ENCODE measurements at regions not wholly inside any gene's neighbourhood (a gene's known extent, or its start where the extent isn't known, plus 50 kb on each side); places are given as distances from the start of the nearest gene placed in this dataset.

DNA sequence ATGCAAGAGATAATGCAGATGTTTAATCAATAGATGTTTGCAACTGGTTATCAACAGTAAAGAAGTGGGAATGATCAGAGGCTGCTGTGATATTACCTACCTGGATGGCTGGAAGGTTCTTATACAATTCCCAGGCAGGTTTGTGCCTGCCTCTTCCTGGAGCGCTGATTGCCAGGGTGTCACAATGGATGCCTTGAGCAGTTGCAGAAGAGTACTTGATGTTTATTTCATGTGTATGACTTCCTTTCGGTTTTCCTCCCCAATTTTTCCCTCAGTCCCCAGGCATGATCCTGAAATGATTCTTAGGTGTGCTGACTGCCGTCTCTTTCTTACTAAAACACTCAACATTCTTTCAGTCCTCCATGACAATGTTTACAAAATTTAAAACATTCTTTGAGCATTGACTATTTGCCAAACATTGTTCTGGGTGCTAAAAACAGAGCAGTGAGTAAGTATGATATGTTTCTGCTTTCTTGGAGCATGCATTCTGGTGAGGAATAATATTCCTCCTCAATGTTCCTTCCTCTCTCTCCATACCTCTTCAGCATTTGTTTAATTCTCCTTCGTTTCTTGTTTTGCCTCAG lies 416.6 kb upstream of the TRIB2 start:
- DNase-seq = no peak

DNA sequence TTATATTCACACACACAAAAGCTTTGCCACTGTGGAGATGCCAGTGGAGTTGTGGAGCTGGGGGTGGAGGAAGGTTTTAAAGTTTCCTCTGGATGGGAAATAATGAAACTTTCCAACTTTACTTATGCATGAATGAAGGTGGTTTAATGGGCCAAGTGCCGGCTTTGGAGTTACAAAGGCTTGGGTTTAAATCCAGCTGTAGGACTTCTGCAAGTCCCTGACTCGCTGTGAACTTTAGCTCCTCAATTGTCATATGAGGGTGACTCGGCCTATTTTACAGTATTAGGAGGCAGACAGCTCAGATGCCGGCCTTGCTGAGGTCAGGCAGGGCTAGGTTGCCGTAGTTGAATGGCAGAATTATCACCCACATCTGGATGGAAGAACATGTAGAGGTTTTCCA lies 415.8 kb upstream of the TRIB2 start:
- no peak for DNase-seq

- DNase-seq = no peak
These were observed 414.6 kb upstream of the TRIB2 start for GRCh38 chr2:12302140-12302539.

GRCh38 chr2:12302691-12303090 lies 414.0 kb upstream of the TRIB2 start:
- DNase-seq = no peak

- no peak for DNase-seq
These were observed 413.3 kb upstream of the TRIB2 start for GRCh38 chr2:12303181-12304030.

DNA sequence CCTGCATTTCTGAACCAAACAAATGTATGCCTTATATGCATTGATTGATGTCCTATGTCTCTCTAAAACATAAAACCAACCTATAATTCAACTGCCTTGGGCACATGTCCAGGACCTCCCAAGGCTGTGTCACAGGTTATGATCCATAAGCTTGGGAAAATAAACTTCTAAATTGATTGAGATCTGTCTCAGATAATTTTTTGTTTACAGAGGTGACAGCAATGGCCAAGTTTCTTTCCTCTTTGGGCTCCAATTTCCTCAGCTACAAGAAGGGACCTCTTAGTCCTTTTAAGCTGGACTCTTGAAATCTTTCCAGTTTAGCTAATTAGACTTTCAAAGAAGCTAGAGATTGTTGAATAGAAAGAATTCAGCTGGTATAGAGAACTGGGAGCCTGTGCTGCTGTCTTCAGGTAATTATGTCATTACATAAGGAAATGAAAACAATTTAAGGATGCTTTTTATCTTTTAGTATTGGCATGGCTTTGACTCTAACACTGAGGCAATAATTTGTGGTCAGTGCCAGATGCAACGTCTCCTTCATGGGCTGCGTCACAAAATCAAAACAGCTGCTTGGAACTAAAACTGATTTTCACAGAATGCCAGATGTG lies 412.1 kb upstream of the TRIB2 start:
- DNase-seq = no peak

DNA sequence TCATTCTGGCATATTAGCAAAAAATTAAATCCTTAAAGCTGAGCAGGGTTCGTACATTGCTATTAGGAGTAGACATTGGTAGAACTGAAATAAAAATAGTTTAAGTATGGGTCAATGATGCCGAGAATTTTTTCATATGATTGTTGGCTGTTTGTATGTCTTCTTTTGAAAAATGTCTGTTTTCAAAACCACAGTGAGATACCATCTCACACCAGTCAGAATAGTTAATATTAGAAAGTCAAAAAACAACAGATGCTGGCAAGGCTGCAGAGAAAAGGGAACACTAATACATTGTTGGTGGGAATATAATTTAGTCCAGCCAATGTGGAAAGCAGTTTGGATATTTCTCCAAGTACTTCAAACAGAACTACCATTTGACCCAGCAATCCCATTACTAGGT lies 410.8 kb upstream of the TRIB2 start:
- no peak for DNase-seq

GRCh38 chr2:12310399-12310798 lies 406.3 kb upstream of the TRIB2 start:
- DNase-seq = no peak

GRCh38 chr2:12313445-12314126 lies 403.1 kb upstream of the TRIB2 start:
- DNase-seq = no peak

DNA sequence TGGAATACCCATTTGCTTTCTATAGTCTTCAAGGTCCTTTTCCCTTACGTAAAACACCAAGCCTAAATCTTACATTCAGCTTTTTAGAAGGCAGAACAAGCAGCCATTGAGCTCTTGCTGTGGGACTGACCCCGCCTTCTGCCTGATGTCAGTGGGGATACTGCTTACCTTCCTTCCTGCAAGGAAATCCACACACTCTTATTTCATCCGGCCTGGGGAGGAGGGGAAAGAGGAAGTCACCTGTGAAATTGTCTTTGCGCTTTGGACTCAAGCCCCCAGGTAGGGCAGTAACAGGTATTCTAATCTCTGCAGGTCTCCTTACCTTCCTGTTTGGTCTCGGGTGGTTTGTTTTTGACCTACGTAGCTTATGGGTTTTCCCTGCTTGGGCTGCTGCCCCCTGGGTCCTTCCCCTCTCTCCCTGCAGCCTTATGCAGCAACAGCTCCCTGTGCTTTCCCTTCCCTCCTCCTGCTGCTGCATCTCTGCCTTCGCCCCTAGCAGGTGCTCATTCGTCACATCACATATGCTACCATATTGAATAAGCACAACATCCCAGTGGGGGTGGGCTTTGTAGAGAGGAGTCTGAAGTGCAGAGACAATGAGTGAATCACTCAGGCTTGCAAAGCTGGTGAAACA lies 402.5 kb upstream of the TRIB2 start:
- no peak for DNase-seq

DNA sequence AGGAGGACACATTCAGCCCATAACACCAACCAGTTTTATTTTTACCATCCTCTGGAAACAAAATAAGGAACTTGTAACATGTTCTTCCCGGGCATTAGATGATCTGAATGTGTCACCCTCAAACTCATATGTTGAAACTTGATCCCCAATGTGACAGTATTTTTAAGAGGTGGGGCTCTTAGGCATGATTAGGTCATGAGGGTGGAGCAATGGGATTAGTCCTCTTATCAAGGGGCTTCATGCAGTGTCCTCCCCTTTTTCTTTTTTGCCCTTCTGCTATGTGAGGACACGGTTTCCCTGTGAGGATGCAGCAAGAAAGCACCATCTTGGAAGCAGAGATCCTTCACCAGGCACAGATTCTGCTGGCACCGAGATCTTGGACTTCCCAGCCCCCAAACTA lies 401.5 kb upstream of the TRIB2 start:
- DNase-seq = no peak

GRCh38 chr2:12316476-12316875 lies 400.3 kb upstream of the TRIB2 start:
- no peak for DNase-seq

DNA sequence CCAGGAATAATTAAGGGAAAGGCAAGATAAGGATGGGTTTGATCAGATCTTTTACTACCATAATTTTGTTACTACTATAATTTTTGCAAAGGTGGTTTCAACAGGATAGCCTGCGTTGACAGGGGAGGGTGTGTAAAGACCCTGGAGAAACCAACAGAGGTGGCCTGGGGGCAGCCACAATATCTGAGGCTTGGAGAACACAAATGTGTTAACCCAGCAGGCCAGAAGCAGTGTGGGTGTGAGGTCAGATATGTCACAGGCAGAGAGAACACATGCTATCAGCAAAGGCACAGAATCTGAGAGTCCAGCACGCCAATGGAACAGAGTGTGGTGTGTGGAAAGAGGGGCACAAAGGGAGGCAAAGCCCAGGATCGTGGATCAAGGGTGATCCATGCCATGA lies 399.4 kb upstream of the TRIB2 start:
- DNase-seq = no peak

DNA sequence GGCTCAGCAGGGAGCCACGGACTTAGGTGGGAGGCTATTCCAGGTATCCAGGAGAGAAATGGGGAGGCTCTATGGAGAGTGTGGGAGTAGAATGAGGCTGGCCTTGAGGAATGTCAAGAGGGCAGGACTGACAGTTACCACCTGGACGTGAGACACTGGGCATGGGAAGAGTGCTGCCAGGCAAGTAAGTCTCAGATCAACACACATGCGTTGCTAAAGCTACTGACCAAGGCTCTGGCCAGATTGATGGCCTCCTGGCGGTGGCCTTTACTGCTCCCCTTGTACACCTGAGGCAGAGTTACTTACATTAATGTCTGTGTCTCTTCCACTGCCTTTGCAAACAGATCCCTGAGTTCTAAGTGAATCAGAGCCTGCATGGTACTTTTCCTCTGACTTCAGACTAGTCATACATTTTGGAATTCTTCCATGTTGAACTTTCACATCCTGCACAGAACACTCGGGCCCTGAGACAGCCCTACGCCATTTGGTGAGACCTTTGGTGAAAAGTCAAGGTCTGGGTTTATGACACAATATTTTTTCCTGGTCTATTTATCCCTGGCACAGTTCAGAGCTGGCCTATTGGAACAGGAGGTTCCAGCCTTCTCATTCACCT lies 398.8 kb upstream of the TRIB2 start:
- no peak for DNase-seq

GRCh38 chr2:12318427-12319057 lies 398.2 kb upstream of the TRIB2 start:
- no peak for DNase-seq

- no peak for DNase-seq
These were observed 396.6 kb upstream of the TRIB2 start for GRCh38 chr2:12320027-12320734.

DNA sequence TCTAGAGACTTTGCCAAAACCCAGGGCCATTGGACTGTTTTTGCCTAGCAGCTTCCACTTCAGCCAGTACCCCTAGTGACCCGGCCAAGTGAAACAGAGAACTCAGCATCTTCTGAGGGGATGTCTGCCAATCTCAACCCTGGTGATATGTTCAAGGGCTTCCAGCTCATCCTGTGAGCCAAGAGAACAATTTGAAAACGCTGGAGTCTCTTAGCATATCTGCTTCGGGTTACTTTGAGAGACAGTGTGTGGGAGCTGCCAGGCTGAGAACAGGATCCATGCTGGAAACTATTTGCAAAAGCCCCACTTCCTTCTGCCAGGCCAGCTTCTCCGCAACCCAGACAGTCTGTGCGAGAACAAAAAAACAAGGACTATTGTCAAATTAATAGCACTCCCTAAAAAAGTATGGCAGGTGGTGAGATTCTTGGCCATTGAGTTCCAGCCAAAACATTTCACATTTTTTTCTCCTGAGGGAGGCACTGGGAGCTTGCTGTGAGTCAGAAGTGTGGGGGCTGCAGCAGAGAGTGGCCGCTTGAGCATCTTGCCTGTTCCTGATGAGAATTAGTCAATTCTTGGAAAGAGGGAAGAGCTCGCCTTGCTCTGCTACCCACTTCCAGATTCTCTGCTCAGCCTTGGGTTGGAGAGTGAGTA lies 395.6 kb upstream of the TRIB2 start:
- no peak for DNase-seq

- no peak for DNase-seq
These were observed 394.9 kb upstream of the TRIB2 start for GRCh38 chr2:12321886-12322285.

GRCh38 chr2:12325806-12326205 lies 390.9 kb upstream of the TRIB2 start:
- DNase-seq = no peak

DNA sequence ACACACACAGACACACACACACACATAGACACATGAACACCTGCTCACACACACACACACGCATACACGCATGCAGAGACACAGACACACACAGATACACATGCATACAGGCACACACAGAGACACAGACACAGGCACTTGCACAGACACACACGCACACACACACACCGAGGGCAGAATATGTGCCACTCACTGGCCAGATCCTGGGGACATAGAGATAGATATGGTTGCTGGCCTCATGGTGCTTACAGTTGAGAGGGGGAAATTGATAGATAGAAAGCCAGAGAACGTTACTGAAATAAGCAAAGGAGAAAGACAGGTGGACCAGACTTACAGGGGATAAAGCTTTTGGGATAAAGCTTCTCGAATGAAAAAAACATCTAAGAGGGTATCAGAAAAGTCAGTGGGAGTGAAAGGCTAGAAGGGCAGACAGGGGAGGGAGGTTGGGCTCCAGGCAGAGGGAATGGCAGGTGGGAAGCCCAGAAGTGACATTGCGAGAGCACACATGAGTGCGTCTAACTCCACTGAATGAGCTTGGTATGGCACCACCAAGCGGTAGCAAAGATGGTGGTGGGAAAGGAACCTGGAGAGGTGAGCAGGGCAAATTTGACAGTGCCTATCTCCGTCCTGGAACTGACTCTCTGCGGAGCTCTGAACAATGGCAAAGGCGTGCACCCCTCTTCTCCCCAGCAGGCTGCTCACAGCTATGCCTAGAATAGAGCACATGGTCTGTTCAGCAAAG lies 390.1 kb upstream of the TRIB2 start:
- no peak for DNase-seq
